ENCODE measurements at regions not wholly inside any gene's neighbourhood (a gene's known extent, or its start where the extent isn't known, plus 50 kb on each side); places are given as distances from the start of the nearest gene placed in this dataset.

DNA sequence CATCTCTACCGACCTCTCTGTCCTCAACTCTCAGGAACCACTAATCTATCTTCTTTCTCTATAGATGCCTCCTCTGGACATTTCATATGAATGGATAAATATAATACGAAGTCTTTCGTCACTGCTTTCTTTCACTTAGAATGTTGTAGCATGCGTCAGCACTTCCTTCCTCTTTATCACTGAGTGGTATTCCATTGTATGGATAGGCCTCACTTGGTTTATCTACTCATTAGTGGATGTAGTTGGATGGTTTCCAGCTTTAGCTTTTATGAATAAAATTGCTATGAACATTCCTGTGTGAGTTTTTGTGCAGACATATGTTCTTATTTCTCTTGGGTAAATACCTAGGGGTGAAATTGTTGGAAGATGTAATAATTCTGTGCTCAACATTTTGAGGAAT is 528.2 kb upstream of the FAT1 start:
- Mint-ChIP-seq H3K27me3 (ENCODE audit: low read depth in 2 of 2) (no peaks in the 10 kb centered on the region), H3K4me1 (no peaks in the 10 kb centered on the region), H3K9me3 (peaks cover 20 to 24% of the 10 kb centered on the region in 2 donors), H3K36me3 (peaks cover 23% of the 10 kb centered on the region), H3K27ac (no peak overlapping the region), H3K4me3 (no peak overlapping the region)
- no peak for DNase-seq
- Histone ChIP-seq H3K27ac (ENCODE audit: low read length) (no peak overlapping the region), H3K36me3 (ENCODE audit: control insufficient read depth, insufficient read depth, low read length) (no peaks in the 10 kb centered on the region), H3K4me1 (ENCODE audit: control insufficient read depth, insufficient read depth, low read length) (no peaks in the 10 kb centered on the region), H3K27me3 (ENCODE audit: control insufficient read depth, insufficient read depth, low read length) (no peaks in the 10 kb centered on the region), H3K4me3 (ENCODE audit: low read length) (no peak overlapping the region), H3K9me3 (ENCODE audit: control insufficient read depth, insufficient read depth, low read length) (peaks cover 3% of the 10 kb centered on the region)
- WGBS (ENCODE audit: insufficient coverage): 64% methylated on average over 4 of the region's 4 CpGs
- no peak for ATAC-seq
- TF ChIP-seq, protein P1, sequence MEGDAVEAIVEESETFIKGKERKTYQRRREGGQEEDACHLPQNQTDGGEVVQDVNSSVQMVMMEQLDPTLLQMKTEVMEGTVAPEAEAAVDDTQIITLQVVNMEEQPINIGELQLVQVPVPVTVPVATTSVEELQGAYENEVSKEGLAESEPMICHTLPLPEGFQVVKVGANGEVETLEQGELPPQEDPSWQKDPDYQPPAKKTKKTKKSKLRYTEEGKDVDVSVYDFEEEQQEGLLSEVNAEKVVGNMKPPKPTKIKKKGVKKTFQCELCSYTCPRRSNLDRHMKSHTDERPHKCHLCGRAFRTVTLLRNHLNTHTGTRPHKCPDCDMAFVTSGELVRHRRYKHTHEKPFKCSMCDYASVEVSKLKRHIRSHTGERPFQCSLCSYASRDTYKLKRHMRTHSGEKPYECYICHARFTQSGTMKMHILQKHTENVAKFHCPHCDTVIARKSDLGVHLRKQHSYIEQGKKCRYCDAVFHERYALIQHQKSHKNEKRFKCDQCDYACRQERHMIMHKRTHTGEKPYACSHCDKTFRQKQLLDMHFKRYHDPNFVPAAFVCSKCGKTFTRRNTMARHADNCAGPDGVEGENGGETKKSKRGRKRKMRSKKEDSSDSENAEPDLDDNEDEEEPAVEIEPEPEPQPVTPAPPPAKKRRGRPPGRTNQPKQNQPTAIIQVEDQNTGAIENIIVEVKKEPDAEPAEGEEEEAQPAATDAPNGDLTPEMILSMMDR (IDR thresholded peaks at IDR 0.05): no peak
- intact Hi-C loops (cut with micrococcal nuclease): no loop called here

DNA sequence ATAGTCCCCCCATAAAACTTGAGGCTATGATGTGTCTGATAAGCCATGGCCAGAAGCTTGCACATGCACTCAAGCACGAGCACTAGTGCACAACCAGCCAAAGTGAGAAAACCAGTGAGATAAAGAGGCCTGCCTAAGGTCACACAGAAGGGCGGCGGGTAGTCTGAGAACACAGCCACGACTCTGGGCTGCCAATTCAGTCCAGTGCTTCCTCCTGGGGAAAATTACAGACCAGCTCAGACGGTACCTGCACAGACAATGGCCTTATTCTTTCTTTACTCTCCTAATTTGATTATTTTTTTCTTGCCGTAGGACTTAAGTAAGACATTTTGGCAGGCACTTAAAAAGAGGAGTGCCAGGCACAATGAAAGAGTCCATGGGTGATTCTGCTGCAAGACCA is 533.2 kb upstream of the FAT1 start:
- intact Hi-C loops (cut with micrococcal nuclease): no loop called here
- no peak overlapping the region for H3K27ac ChIP-seq (ENCODE audit: low read length)
- 66% methylated on average over 6 of the region's 6 CpGs for WGBS (ENCODE audit: insufficient coverage)

DNA sequence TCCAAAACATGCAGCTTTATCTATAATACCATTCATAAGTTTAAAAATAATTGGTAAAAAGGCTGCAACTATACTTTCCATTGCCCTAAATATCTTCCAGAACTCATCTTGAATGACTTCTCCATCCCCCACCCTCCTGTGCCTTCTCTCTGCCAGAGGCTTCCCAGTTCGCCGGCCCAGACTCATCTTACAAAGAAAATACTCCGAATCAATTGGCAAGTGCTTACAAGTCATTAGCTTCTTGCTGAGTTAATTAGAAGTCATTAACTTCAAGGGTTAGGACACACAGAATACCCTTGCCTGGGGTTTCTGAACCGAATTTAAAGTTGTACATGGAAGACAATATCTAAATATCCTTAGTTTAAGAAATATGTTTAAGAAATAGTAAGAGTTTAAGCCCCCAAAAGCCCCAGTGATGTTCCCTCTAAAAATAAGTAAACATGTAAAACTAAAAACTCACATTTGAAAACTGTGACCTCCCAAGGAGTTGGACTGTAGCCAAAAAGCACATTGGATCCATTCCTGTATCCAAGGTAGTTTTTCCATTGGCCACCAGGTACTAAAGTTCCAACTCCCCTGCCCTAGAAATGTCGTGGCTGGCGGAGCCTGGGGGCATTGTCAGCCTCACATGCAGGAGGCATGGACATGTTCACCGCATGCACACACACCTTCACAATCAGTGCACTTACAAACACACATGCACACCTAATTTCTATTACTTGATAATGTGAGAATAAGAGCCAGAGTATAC is 535.2 kb upstream of the FAT1 start:
- no peaks in the 10 kb centered on the region for H3K4me1 ChIP-seq (ENCODE audit: control insufficient read depth, insufficient read depth, low read length)
- intact Hi-C loops (cut with micrococcal nuclease): no loop called here
- H3K27ac ChIP-seq (ENCODE audit: low read length): no peak overlapping the region
- TF ChIP-seq, protein P1 (IDR thresholded peaks at IDR 0.05): no peak
- Mint-ChIP-seq H3K9me3 (peaks cover 14% of the 10 kb centered on the region in 2 donors), H3K27me3 (ENCODE audit: low read depth in 2 of 2) (no peaks in the 10 kb centered on the region), H3K4me3 (no peak overlapping the region), H3K27ac (no peak overlapping the region), H3K4me1 (no peaks in the 10 kb centered on the region), H3K36me3 (peaks cover 7% of the 10 kb centered on the region)
- DNase-seq: no peak
- WGBS (ENCODE audit: insufficient coverage): 59% methylated on average over 6 of the region's 7 CpGs
- H3K27me3 ChIP-seq (ENCODE audit: control insufficient read depth, insufficient read depth, low read length): no peaks in the 10 kb centered on the region
- H3K4me3 ChIP-seq (ENCODE audit: low read length): no peak overlapping the region
- no peak for ATAC-seq
- no peaks in the 10 kb centered on the region for H3K36me3 ChIP-seq (ENCODE audit: control insufficient read depth, insufficient read depth, low read length)
- no peaks in the 10 kb centered on the region for H3K9me3 ChIP-seq (ENCODE audit: control insufficient read depth, insufficient read depth, low read length)

More for the DNA sequence above, 533.2 kb upstream of the FAT1 start:
- no peaks in the 10 kb centered on the region for H3K9me3 ChIP-seq (ENCODE audit: control insufficient read depth, insufficient read depth, low read length)
- no peak overlapping the region for H3K4me3 Mint-ChIP-seq
- peaks cover 18% of the 10 kb centered on the region for H3K36me3 Mint-ChIP-seq
- TF ChIP-seq, protein P1 (IDR thresholded peaks at IDR 0.05): no peak
- H3K9me3 Mint-ChIP-seq: peaks cover 17 to 18% of the 10 kb centered on the region in 2 donors
- ATAC-seq (no peak), DNase-seq (no peak)
- H3K36me3 ChIP-seq (ENCODE audit: control insufficient read depth, insufficient read depth, low read length): no peaks in the 10 kb centered on the region
- H3K27ac Mint-ChIP-seq: no peak overlapping the region
- H3K27me3 ChIP-seq (ENCODE audit: control insufficient read depth, insufficient read depth, low read length): no peaks in the 10 kb centered on the region
- H3K4me1 ChIP-seq (ENCODE audit: control insufficient read depth, insufficient read depth, low read length): no peaks in the 10 kb centered on the region
- no peak overlapping the region for H3K4me3 ChIP-seq (ENCODE audit: low read length)
- no peaks in the 10 kb centered on the region for H3K27me3 Mint-ChIP-seq (ENCODE audit: low read depth in 2 of 2)
- H3K4me1 Mint-ChIP-seq: no peaks in the 10 kb centered on the region

DNA sequence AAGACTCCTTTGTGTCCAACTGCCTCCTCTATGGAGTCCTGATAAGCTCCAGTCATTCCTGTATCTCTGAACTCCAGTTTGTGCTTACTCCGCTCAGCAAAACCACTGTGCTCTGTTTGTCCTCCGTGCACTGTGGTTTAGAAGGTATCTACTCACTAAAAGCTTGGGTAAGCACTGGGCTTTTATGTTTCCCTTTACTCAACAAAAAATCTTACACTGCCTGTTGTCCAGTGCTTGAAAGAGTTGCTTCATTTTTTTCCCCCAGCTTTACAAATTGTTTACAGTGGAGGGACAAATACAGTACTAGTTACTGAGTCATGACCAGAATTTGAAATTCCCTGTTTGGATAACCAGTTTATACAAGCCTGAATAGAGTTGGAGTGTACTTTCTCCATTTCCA is 545.3 kb upstream of the FAT1 start:
- no peaks in the 10 kb centered on the region for H3K4me1 Mint-ChIP-seq
- Histone ChIP-seq H3K36me3 (ENCODE audit: control insufficient read depth, insufficient read depth, low read length) (no peaks in the 10 kb centered on the region), H3K27ac (ENCODE audit: low read length) (no peak overlapping the region), H3K4me1 (ENCODE audit: control insufficient read depth, insufficient read depth, low read length) (no peaks in the 10 kb centered on the region), H3K4me3 (ENCODE audit: low read length) (no peak overlapping the region), H3K9me3 (ENCODE audit: control insufficient read depth, insufficient read depth, low read length) (peaks cover 11% of the 10 kb centered on the region), H3K27me3 (ENCODE audit: control insufficient read depth, insufficient read depth, low read length) (no peaks in the 10 kb centered on the region)
- H3K9me3 Mint-ChIP-seq: peaks cover 11 to 21% of the 10 kb centered on the region in 2 donors
- H3K4me3 Mint-ChIP-seq: no peak overlapping the region
- 0% methylated on average over 1 of the region's 2 CpGs for WGBS (ENCODE audit: insufficient coverage)
- intact Hi-C loops (cut with micrococcal nuclease): no loop called here
- DNase-seq (no peak), ATAC-seq (no peak)
- H3K27me3 Mint-ChIP-seq (ENCODE audit: low read depth in 2 of 2): no peaks in the 10 kb centered on the region
- H3K36me3 Mint-ChIP-seq: no peaks in the 10 kb centered on the region
- no peak overlapping the region for H3K27ac Mint-ChIP-seq
- TF ChIP-seq, protein P1 (IDR thresholded peaks at IDR 0.05): no peak
